Astrocyte (in vitro differentiated cells and primary cell): ENCODE measurements at regions not wholly inside any gene's neighbourhood (a gene's known extent, or its start where the extent isn't known, plus 50 kb on each side); places are given as distances from the start of the nearest gene placed in this dataset.

Experiments used
- CTCF ChIP-seq: IDR thresholded peaks from 2 replicates; pipeline ENCODE4 v1.5.1; 2011; ENCODE audit warnings: low read depth, mild to moderate bottlenecking, inconsistent platforms, low read length, moderate library complexity; ENCODE audit not compliant: insufficient read depth
- EZH2 ChIP-seq: IDR thresholded peaks from 2 replicates; pipeline ENCODE4 v1.6.1; 2012; ENCODE audit warnings: mild to moderate bottlenecking, low read length, inconsistent platforms; ENCODE audit not compliant: insufficient read depth

GRCh38 chr10:20976390-20976789 lies 79.3 kb upstream of the NEBL start:
- TF ChIP-seq CTCF = no peak
- no peak for TF ChIP-seq EZH2
